GM10248 (cell line): ENCODE measurements at regions not wholly inside any gene's neighbourhood (a gene's known extent, or its start where the extent isn't known, plus 50 kb on each side); places are given as distances from the start of the nearest gene placed in this dataset.
"Not testable (repeated sequence)": the region's sequence is repeated elsewhere in the genome, so short reads cannot be mapped to it uniquely, and the experiment has no call there.

Source experiments
- CTCF ChIA-PET: fragments of 300-600 bp; sonication (Branson Sonifier 250); formaldehyde crosslinking; extraction: SDS; loops from one replicate; lab custom pipeline; 2021; ENCODE audit warnings: antibody characterized with exemption; lab: Yijun Ruan, JAX
- POLR2A ChIA-PET: fragments of 350-650 bp; sonication (Branson Sonifier 250); formaldehyde crosslinking; extraction: SDS; loops from one replicate; lab custom pipeline; 2020; ENCODE audit warnings: antibody characterized with exemption; lab: Yijun Ruan, JAX
- DNase-seq: peaks from one replicate; pipeline ENCODE4 v3.0.0; 2012; ENCODE audit errors: extremely low spot score
- CTCF ChIP-seq: IDR thresholded peaks from 2 replicates; pipeline ENCODE4 v1.5.1; 2012; ENCODE audit warnings: mild to moderate bottlenecking, low read depth; ENCODE audit errors: extremely low read depth, missing control alignments, control extremely low read depth

DNA sequence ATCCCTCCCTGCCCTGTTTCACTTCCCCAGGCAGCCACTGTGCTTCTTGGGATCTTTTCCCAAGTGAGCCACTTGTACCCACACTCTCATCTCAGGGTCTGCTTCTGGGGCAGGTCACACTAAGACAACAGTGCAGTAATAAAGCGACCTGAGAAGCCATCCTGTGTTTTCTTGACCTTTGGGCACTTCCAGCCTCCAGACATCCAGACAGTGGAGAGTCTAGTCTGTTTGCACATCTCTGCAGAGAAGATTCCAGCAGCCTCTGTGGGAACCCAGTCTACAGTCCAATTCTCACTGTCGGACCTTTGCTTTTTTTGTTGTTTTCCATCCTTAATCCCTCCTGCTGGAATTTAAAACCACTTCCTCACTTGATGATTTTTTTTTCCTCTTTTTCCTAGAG lies 50.3 kb upstream of the ATP6AP2 start:
- CTCF ChIA-PET, result interaction anchor here (1.2 kb wide), 1 partner anchor 14 kb away, joined by 4 read pairs; no protein-coding TSS in a partner anchor
- POLR2A ChIA-PET, result no interaction called here
- no peak for DNase-seq
- no peak for TF ChIP-seq CTCF

- CTCF ChIA-PET, result no interaction called here
- no peak for DNase-seq
- TF ChIP-seq CTCF, result no peak
- POLR2A ChIA-PET, result no interaction called here
These were observed 53.2 kb upstream of the ATP6AP2 start for GRCh38 chrX:40527543-40527942.

- no peak for TF ChIP-seq CTCF
- POLR2A ChIA-PET, result no interaction called here
- no peak for DNase-seq
- CTCF ChIA-PET, result no interaction called here
These were observed 54.4 kb upstream of the ATP6AP2 start for GRCh38 chrX:40526412-40526811.

GRCh38 chrX:40525901-40526300 lies 54.9 kb upstream of the ATP6AP2 start:
- CTCF ChIA-PET, POLR2A ChIA-PET, DNase-seq: not testable (repeated sequence)

GRCh38 chrX:40524423-40524822 lies 56.3 kb upstream of the ATP6AP2 start:
- ChIA-PET CTCF (no interaction called here), POLR2A (no interaction called here)
- no peak for DNase-seq
- TF ChIP-seq CTCF, result no peak

- no peak for DNase-seq
- TF ChIP-seq CTCF, result no peak
- CTCF ChIA-PET, result interaction anchor here (1.7 kb wide), 1 partner anchor 19 kb away, joined by 3 read pairs; no protein-coding TSS in a partner anchor
- POLR2A ChIA-PET, result no interaction called here
These were observed 56.9 kb upstream of the ATP6AP2 start for GRCh38 chrX:40523852-40524251.

DNA sequence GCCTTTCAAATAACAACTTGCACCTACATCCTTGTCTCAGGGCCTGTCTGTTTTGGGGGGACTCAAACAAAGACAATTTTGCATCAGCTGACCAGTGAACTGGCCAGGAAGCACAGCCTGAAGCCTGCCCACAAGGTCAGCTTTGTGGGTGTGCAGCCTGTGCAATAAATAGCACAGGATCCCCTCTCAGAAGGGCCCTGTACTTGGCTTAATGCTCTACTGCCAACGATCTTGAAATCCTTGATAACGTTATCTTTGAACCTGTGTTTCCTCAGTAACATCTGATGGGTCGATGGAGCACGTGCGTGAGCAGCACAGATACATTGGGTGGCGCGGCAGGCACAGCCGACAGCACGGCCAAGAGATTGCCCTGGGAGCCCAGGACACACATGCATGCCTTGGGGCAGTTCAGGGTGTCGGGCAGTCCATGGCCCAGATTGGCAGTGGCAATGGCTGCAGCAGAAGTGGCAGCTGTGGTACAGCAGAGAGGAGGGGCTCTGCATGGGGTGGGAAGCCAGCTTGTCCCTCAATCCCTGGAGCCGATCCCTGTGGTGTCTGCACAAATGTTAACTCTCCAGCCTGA lies 58.8 kb upstream of the ATP6AP2 start:
- DNase-seq, result no peak
- TF ChIP-seq CTCF, result no peak
- CTCF ChIA-PET, result interaction anchor here (1.7 kb wide), 1 partner anchor 17 kb away, joined by 3 read pairs; no protein-coding TSS in a partner anchor
- POLR2A ChIA-PET, result no interaction called here
